ENCODE measurements at regions not wholly inside any gene's neighbourhood (a gene's known extent, or its start where the extent isn't known, plus 50 kb on each side); places are given as distances from the start of the nearest gene placed in this dataset.
"Not testable (repeated sequence)": the region's sequence is repeated elsewhere in the genome, so short reads cannot be mapped to it uniquely, and the experiment has no call there.

DNA sequence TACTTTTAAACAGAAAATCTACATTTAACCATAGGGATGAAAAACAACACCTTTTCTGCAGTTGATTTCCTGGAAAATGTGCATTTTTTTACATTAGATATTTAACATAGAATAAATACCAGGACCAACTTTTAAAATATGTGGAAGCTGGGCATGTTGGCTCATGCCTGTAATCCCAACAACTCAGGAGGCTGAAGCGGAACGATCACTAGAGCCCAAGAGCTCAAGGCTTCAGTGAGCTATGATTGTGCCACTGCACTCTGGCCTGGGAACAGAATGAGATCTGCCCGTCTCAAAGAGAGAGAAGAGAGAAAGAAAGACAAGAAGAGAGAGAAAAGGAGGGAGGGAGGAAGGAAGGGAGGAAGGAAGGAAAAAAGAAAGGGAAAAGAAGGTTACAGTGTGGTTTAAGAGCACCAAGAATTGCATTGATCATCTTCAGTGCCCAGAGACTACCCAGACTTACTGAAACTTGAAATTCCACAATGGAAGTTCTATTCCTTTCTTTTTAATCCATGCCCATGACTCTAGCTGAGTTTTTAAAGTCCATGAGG, 189.4 kb upstream of the ARID1B start:
- Histone ChIP-seq H3K4me3 (ENCODE audit: low read depth in 1 of 2, low read length in 2 of 2) (no peak overlapping the region), H3K36me3 (ENCODE audit: control insufficient read depth in 2 of 2, insufficient read depth in 2 of 2, low read length in 1 of 2) (no peaks in the 10 kb centered on the region), H3K4me1 (ENCODE audit: control insufficient read depth in 2 of 2, insufficient read depth in 2 of 2, low read length in 1 of 2) (no peaks in the 10 kb centered on the region), H3K9me3 (ENCODE audit: control insufficient read depth in 2 of 2, insufficient read depth in 1 of 2, low read depth in 1 of 2, low read length in 1 of 2) (no peaks in the 10 kb centered on the region), H3K27me3 (ENCODE audit: control insufficient read depth in 1 of 2, insufficient read depth in 2 of 2, low read length in 2 of 2) (no peaks in the 10 kb centered on the region), H3K27ac (ENCODE audit: low read depth in 2 of 2, low read length in 1 of 2) (no peak overlapping the region)
- 53 to 72% methylated on average over 3 of the region's 3 CpGs for WGBS, 2 donors

DNA sequence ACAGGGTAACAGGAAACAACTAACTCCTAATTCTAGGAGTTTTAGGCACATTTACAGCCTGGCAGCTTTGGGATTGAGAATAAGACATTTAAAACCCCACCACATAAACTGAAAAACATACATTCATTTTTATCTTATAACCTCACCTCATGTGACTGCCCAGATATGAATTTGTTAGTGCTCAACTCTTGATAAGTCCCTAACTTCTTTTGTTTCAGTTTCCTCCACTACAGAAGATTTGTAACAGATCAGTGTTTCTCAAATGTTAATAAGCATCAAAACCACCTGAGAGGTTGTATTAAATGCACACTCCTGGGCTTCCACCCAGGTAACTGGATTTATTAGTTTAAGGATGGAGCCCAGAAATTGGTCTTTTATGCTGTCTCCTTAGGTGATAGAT, 190.1 kb upstream of the ARID1B start:
- Histone ChIP-seq H3K4me3 (ENCODE audit: low read depth in 1 of 2, low read length in 2 of 2) (no peak overlapping the region), H3K36me3 (ENCODE audit: control insufficient read depth in 2 of 2, insufficient read depth in 2 of 2, low read length in 1 of 2) (no peaks in the 10 kb centered on the region), H3K27me3 (ENCODE audit: control insufficient read depth in 1 of 2, insufficient read depth in 2 of 2, low read length in 2 of 2) (no peaks in the 10 kb centered on the region), H3K27ac (ENCODE audit: low read depth in 2 of 2, low read length in 1 of 2) (no peak overlapping the region), H3K4me1 (ENCODE audit: control insufficient read depth in 2 of 2, insufficient read depth in 2 of 2, low read length in 1 of 2) (no peaks in the 10 kb centered on the region), H3K9me3 (ENCODE audit: control insufficient read depth in 2 of 2, insufficient read depth in 1 of 2, low read depth in 1 of 2, low read length in 1 of 2) (no peaks in the 10 kb centered on the region)

DNA sequence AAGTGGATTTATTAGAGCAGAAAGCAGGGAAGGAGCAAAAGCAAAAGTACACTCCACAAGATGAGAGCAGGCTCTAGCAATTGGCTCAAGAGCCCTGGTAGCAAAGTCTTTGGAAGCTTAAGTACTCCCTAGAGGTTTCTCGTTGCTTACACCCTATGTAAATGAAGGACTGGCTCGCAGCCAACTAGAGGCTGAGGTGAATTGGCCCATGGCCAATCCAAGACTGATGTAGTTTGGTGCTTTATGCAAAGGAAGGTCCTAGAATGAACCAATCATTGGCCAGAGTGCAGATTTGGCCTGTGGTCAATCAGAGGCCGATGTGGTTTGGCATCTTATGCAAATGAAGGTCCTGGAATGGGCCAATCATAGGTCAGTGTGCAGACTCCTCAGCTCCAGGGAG, 191.3 kb upstream of the ARID1B start:
- WGBS, 2 donors: 54 to 60% methylated on average over 3 of the region's 3 CpGs
- no peaks in the 10 kb centered on the region for H3K36me3 ChIP-seq (ENCODE audit: control insufficient read depth in 2 of 2, insufficient read depth in 2 of 2, low read length in 1 of 2)
- no peaks in the 10 kb centered on the region for H3K4me1 ChIP-seq (ENCODE audit: control insufficient read depth in 2 of 2, insufficient read depth in 2 of 2, low read length in 1 of 2)
- no peak overlapping the region for H3K4me3 ChIP-seq (ENCODE audit: low read depth in 1 of 2, low read length in 2 of 2)
- H3K9me3 ChIP-seq (ENCODE audit: control insufficient read depth in 2 of 2, insufficient read depth in 1 of 2, low read depth in 1 of 2, low read length in 1 of 2): no peaks in the 10 kb centered on the region
- no peaks in the 10 kb centered on the region for H3K27me3 ChIP-seq (ENCODE audit: control insufficient read depth in 1 of 2, insufficient read depth in 2 of 2, low read length in 2 of 2)
- no peak overlapping the region for H3K27ac ChIP-seq (ENCODE audit: low read depth in 2 of 2, low read length in 1 of 2)

DNA sequence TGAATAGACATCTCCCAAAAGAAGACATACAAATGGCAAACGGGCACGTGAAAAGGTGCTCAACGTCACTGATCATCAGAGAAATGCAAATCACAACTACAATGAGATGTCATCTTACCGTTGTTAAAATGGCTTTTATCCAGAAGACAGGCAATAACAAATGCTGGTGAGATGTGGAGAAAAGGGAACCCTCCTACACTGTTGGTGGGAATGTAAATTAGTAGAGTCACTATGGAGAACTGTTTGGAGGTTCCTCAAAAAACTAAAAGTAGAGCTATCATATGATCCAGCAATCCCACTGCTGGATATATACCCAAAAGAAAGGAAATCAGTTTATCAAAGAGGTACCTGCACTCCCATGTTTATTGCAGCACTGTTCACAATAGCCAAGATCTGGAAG, 193.1 kb upstream of the ARID1B start:
- not testable (repeated sequence) for H3K27me3 ChIP-seq (ENCODE audit: control insufficient read depth in 1 of 2, insufficient read depth in 2 of 2, low read length in 2 of 2); H3K27ac ChIP-seq (ENCODE audit: low read depth in 2 of 2, low read length in 1 of 2); H3K36me3 ChIP-seq (ENCODE audit: control insufficient read depth in 2 of 2, insufficient read depth in 2 of 2, low read length in 1 of 2); H3K4me3 ChIP-seq (ENCODE audit: low read depth in 1 of 2, low read length in 2 of 2); H3K4me1 ChIP-seq (ENCODE audit: control insufficient read depth in 2 of 2, insufficient read depth in 2 of 2, low read length in 1 of 2); H3K9me3 ChIP-seq (ENCODE audit: control insufficient read depth in 2 of 2, insufficient read depth in 1 of 2, low read depth in 1 of 2, low read length in 1 of 2)
- WGBS, 2 donors: 38 to 50% methylated on average over 4 of the region's 4 CpGs

DNA sequence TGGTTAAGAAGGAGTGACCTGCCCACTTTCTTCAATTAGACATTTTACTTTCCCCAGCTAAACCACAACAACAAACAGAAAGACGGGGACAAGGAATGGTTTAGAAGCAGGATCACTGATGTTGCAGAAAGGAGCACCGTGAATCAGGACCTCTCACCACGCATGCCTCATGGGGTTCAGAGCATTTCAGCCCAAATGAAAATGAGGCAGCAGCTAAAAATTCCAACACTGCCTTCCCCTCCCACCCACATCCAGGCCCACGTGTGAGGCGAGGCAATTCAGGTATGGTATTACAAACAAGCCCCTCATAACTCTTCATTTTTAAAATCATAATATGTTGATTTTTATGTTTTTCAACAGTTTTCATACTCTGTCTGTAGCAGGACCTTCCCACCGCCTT, 194.1 kb upstream of the ARID1B start:
- Histone ChIP-seq H3K4me1 (ENCODE audit: control insufficient read depth in 2 of 2, insufficient read depth in 2 of 2, low read length in 1 of 2) (no peaks in the 10 kb centered on the region), H3K36me3 (ENCODE audit: control insufficient read depth in 2 of 2, insufficient read depth in 2 of 2, low read length in 1 of 2) (no peaks in the 10 kb centered on the region), H3K4me3 (ENCODE audit: low read depth in 1 of 2, low read length in 2 of 2) (no peak overlapping the region), H3K27ac (ENCODE audit: low read depth in 2 of 2, low read length in 1 of 2) (no peak overlapping the region), H3K27me3 (ENCODE audit: control insufficient read depth in 1 of 2, insufficient read depth in 2 of 2, low read length in 2 of 2) (no peaks in the 10 kb centered on the region), H3K9me3 (ENCODE audit: control insufficient read depth in 2 of 2, insufficient read depth in 1 of 2, low read depth in 1 of 2, low read length in 1 of 2) (peaks cover 0 to 2% of the 10 kb centered on the region in 2 donors)
- WGBS, 2 donors: 78 to 86% methylated on average over 6 of the region's 6 CpGs

DNA sequence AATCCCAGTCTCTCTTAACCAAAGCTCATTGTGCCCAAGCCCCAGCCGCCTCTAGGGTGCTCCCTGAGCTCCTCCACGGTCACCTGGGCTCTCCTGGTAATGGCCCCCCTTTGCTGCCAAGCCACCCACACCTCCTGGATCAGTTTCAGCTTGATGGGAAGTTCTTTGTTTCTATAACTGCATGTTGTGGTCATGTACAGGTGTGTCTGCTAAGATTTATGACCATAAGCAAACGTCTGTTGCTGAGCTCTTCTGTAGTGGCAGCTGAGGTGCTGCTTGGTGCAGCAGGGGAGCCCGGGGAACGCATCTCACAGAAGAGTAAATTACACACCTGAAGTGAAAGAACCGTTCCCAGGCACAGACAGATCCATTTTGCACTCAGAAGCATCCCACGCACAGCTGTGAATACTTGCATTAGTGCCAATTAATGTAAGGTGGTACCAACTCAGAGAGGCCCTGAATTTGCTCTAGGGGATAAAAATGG, 194.6 kb upstream of the ARID1B start:
- H3K9me3 ChIP-seq (ENCODE audit: control insufficient read depth in 2 of 2, insufficient read depth in 1 of 2, low read depth in 1 of 2, low read length in 1 of 2): peaks cover 0 to 4% of the 10 kb centered on the region in 2 donors
- H3K27me3 ChIP-seq (ENCODE audit: control insufficient read depth in 1 of 2, insufficient read depth in 2 of 2, low read length in 2 of 2): no peaks in the 10 kb centered on the region
- no peaks in the 10 kb centered on the region for H3K4me1 ChIP-seq (ENCODE audit: control insufficient read depth in 2 of 2, insufficient read depth in 2 of 2, low read length in 1 of 2)
- no peaks in the 10 kb centered on the region for H3K36me3 ChIP-seq (ENCODE audit: control insufficient read depth in 2 of 2, insufficient read depth in 2 of 2, low read length in 1 of 2)
- WGBS, 2 donors: 42 to 44% methylated on average over 7 of the region's 7 CpGs
- no peak overlapping the region for H3K27ac ChIP-seq (ENCODE audit: low read depth in 2 of 2, low read length in 1 of 2)
- no peak overlapping the region for H3K4me3 ChIP-seq (ENCODE audit: low read depth in 1 of 2, low read length in 2 of 2)

DNA sequence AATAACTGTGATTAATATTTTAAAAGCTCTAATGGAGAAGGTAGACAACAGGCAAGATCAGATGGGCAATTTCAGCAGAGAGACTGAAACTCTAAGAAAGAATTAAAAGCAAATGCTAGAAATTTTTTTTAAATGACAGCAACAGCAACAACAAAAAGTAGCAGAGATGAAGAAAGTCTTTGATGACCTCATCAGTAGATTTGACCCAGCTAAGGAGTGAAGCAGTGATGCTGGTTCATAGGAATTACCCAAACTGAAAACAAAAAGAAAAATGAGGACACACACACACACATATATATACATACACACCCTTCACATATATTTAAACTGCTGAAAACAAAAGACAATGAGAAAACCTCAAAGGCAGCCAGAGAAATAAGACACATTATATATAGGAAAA, 197.6 kb upstream of the ARID1B start:
- H3K4me1 ChIP-seq (ENCODE audit: control insufficient read depth in 2 of 2, insufficient read depth in 2 of 2, low read length in 1 of 2): no peaks in the 10 kb centered on the region
- H3K4me3 ChIP-seq (ENCODE audit: low read depth in 1 of 2, low read length in 2 of 2): no peak overlapping the region
- H3K27ac ChIP-seq (ENCODE audit: low read depth in 2 of 2, low read length in 1 of 2): no peak overlapping the region
- H3K36me3 ChIP-seq (ENCODE audit: control insufficient read depth in 2 of 2, insufficient read depth in 2 of 2, low read length in 1 of 2): no peaks in the 10 kb centered on the region
- H3K27me3 ChIP-seq (ENCODE audit: control insufficient read depth in 1 of 2, insufficient read depth in 2 of 2, low read length in 2 of 2): no peaks in the 10 kb centered on the region
- H3K9me3 ChIP-seq (ENCODE audit: control insufficient read depth in 2 of 2, insufficient read depth in 1 of 2, low read depth in 1 of 2, low read length in 1 of 2): peaks cover 6 to 9% of the 10 kb centered on the region in 2 donors

DNA sequence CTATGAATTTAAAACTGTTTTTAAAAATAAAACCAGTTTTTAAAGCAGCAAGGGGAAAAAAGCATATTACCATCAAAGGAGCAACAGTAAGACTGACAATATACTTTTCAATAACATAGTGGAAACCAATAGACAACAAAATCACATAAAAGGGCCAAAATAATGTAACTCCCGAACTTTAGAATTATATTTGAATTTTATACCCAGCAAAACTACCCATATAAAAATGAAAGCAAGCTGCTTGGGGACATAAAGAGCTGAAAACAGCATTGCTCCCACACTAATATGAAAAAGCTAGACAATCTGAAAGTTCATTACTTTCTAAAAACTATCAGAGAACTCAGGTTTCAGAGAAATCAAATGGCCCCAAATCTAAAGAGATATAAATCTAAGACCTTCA, 199.4 kb upstream of the ARID1B start:
- Histone ChIP-seq H3K4me1 (ENCODE audit: control insufficient read depth in 2 of 2, insufficient read depth in 2 of 2, low read length in 1 of 2) (no peaks in the 10 kb centered on the region), H3K4me3 (ENCODE audit: low read depth in 1 of 2, low read length in 2 of 2) (no peak overlapping the region), H3K9me3 (ENCODE audit: control insufficient read depth in 2 of 2, insufficient read depth in 1 of 2, low read depth in 1 of 2, low read length in 1 of 2) (peaks cover 6 to 9% of the 10 kb centered on the region in 2 donors), H3K36me3 (ENCODE audit: control insufficient read depth in 2 of 2, insufficient read depth in 2 of 2, low read length in 1 of 2) (no peaks in the 10 kb centered on the region), H3K27ac (ENCODE audit: low read depth in 2 of 2, low read length in 1 of 2) (no peak overlapping the region), H3K27me3 (ENCODE audit: control insufficient read depth in 1 of 2, insufficient read depth in 2 of 2, low read length in 2 of 2) (no peaks in the 10 kb centered on the region)
- 83 to 87% methylated on average over 1 of the region's 1 CpG for WGBS, 2 donors

DNA sequence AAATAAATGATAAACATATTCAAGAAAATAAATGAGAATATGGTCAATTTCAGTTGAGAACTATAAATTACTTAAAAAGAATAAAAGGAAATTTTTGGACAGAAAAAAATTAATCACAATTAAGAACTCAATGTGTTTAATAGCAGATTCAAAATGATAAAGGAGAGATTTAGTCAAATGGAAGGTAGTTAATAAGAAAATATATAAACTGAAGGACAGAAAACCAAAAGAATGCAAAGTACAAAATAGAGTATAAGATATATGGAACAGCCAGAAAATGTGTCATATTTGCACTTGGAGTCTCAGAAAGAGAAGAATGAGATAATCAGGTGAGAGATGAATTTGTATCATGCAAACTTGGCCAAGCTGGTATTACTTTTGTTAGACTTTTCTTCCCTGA, 201.8 kb upstream of the ARID1B start:
- Histone ChIP-seq H3K27ac (ENCODE audit: low read depth in 2 of 2, low read length in 1 of 2) (no peak overlapping the region), H3K36me3 (ENCODE audit: control insufficient read depth in 2 of 2, insufficient read depth in 2 of 2, low read length in 1 of 2) (no peaks in the 10 kb centered on the region), H3K4me3 (ENCODE audit: low read depth in 1 of 2, low read length in 2 of 2) (no peak overlapping the region)

DNA sequence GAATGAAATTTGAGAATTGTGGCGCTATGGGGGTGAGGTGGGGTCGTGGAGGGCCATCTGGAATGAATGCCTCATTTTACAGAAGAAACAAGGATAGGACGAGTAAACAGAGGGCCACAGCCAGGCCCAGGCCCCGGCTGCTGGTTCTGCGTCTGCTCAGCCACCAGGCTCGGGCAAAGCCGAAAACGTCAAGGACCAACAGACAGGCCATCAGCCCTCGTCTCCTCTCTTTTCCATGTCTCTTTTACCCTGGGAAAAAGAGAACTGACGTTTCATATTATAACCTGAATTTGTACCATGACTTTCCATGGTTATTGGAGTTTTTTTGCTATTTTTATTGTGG, 212.4 kb upstream of the ARID1B start:
- no peaks in the 10 kb centered on the region for H3K36me3 ChIP-seq (ENCODE audit: control insufficient read depth in 2 of 2, insufficient read depth in 2 of 2, low read length in 1 of 2)
- H3K4me3 ChIP-seq (ENCODE audit: low read depth in 1 of 2, low read length in 2 of 2): no peak overlapping the region
- 73 to 74% methylated on average over 10 of the region's 10 CpGs for WGBS, 2 donors
- H3K27ac ChIP-seq (ENCODE audit: low read depth in 2 of 2, low read length in 1 of 2): no peak overlapping the region
- peaks cover 3 to 5% of the 10 kb centered on the region in 2 donors for H3K9me3 ChIP-seq (ENCODE audit: control insufficient read depth in 2 of 2, insufficient read depth in 1 of 2, low read depth in 1 of 2, low read length in 1 of 2)
- no peaks in the 10 kb centered on the region for H3K27me3 ChIP-seq (ENCODE audit: control insufficient read depth in 1 of 2, insufficient read depth in 2 of 2, low read length in 2 of 2)
- no peaks in the 10 kb centered on the region for H3K4me1 ChIP-seq (ENCODE audit: control insufficient read depth in 2 of 2, insufficient read depth in 2 of 2, low read length in 1 of 2)

More for the DNA sequence above, 201.8 kb upstream of the ARID1B start:
- Histone ChIP-seq H3K4me1 (ENCODE audit: control insufficient read depth in 2 of 2, insufficient read depth in 2 of 2, low read length in 1 of 2) (no peaks in the 10 kb centered on the region), H3K9me3 (ENCODE audit: control insufficient read depth in 2 of 2, insufficient read depth in 1 of 2, low read depth in 1 of 2, low read length in 1 of 2) (peaks cover 6 to 9% of the 10 kb centered on the region in 2 donors), H3K27me3 (ENCODE audit: control insufficient read depth in 1 of 2, insufficient read depth in 2 of 2, low read length in 2 of 2) (no peaks in the 10 kb centered on the region)
